Skin epidermis (tissue), 12 donors: ENCODE measurements at regions not wholly inside any gene's neighbourhood (a gene's known extent, or its start where the extent isn't known, plus 50 kb on each side); places are given as distances from the start of the nearest gene placed in this dataset.

Source experiments
- H3K27ac ChIP-seq, 21 experiments: fragments of 200-600 bp; sonication (generic) in 11 of 21; one replicate each; pipeline ENCODE4 v1.5.0; 2020; ENCODE audit warnings: mild to moderate bottlenecking in 3 of 21, inconsistent platforms in 2 of 21, moderate library complexity in 2 of 21
- H3K4me3 ChIP-seq, 7 experiments: fragments of 200-600 bp; sonication (generic) in 2 of 7; one replicate each; pipeline ENCODE4 v1.5.0; 2020; ENCODE audit warnings: inconsistent platforms in 2 of 7, mild to moderate bottlenecking in 2 of 7, moderate library complexity in 1 of 7

- no peak overlapping the region for H3K4me3 ChIP-seq
- H3K27ac ChIP-seq: no peak overlapping the region
Measured at GRCh38 chrX:8232406-8232805, 61.3 kb upstream of the VCX2 start.

GRCh38 chrX:8233091-8233490 lies 62.0 kb upstream of the VCX2 start:
- no peak overlapping the region for H3K4me3 ChIP-seq
- no peak overlapping the region for H3K27ac ChIP-seq

- no peak overlapping the region for H3K4me3 ChIP-seq
- no peak overlapping the region for H3K27ac ChIP-seq
Measured at GRCh38 chrX:8235026-8235425, 64.0 kb upstream of the VCX2 start.

- no peak overlapping the region for H3K27ac ChIP-seq
- H3K4me3 ChIP-seq: no peak overlapping the region
Measured at GRCh38 chrX:8237718-8238117, 66.7 kb upstream of the VCX2 start.

GRCh38 chrX:8242431-8243020 lies 71.5 kb upstream of the VCX2 start:
- Histone ChIP-seq H3K4me3 (no peak overlapping the region), H3K27ac (no peak overlapping the region)

- no peak overlapping the region for H3K27ac ChIP-seq
Measured at GRCh38 chrX:8244301-8244700, 73.2 kb upstream of the VCX2 start.

GRCh38 chrX:8245411-8245810 lies 74.3 kb upstream of the VCX2 start:
- Histone ChIP-seq H3K4me3 (no peak overlapping the region), H3K27ac (no peak overlapping the region)

More at GRCh38 chrX:8244301-8244700, 73.2 kb upstream of the VCX2 start:
- no peak overlapping the region for H3K4me3 ChIP-seq

GRCh38 chrX:8253096-8253495 lies 82.0 kb upstream of the VCX2 start:
- H3K27ac ChIP-seq: no peak overlapping the region
- H3K4me3 ChIP-seq: no peak overlapping the region

GRCh38 chrX:8254401-8254800 lies 83.3 kb upstream of the VCX2 start:
- H3K4me3 ChIP-seq: no peak overlapping the region
- no peak overlapping the region for H3K27ac ChIP-seq

- no peak overlapping the region for H3K27ac ChIP-seq
- no peak overlapping the region for H3K4me3 ChIP-seq
Measured at GRCh38 chrX:8272821-8273220, 101.8 kb upstream of the VCX2 start.

GRCh38 chrX:8273451-8273895 lies 102.4 kb upstream of the VCX2 start:
- Histone ChIP-seq H3K27ac (no peak overlapping the region), H3K4me3 (no peak overlapping the region)

- Histone ChIP-seq H3K4me3 (no peak overlapping the region), H3K27ac (no peak overlapping the region)
Measured at GRCh38 chrX:8274170-8274569, 103.1 kb upstream of the VCX2 start.

GRCh38 chrX:8278557-8278956 lies 107.5 kb upstream of the VCX2 start:
- Histone ChIP-seq H3K4me3 (no peak overlapping the region), H3K27ac (no peak overlapping the region)

- Histone ChIP-seq H3K4me3 (no peak overlapping the region), H3K27ac (no peak overlapping the region)
Measured at GRCh38 chrX:8279323-8279722, 108.3 kb upstream of the VCX2 start.

GRCh38 chrX:8284131-8284530 lies 113.1 kb upstream of the VCX2 start:
- no peak overlapping the region for H3K4me3 ChIP-seq

GRCh38 chrX:8288590-8288989 lies 117.5 kb upstream of the VCX2 start:
- no peak overlapping the region for H3K4me3 ChIP-seq
- no peak overlapping the region for H3K27ac ChIP-seq

More at GRCh38 chrX:8284131-8284530, 113.1 kb upstream of the VCX2 start:
- H3K27ac ChIP-seq: no peak overlapping the region

- Histone ChIP-seq H3K4me3 (no peak overlapping the region), H3K27ac (no peak overlapping the region)
Measured at GRCh38 chrX:8289523-8289922, 118.5 kb upstream of the VCX2 start.

- no peak overlapping the region for H3K4me3 ChIP-seq
Measured at GRCh38 chrX:8297766-8298165, 126.7 kb upstream of the VCX2 start.

GRCh38 chrX:8304668-8305067 lies 133.6 kb upstream of the VCX2 start:
- H3K27ac ChIP-seq: no peak overlapping the region
- no peak overlapping the region for H3K4me3 ChIP-seq

More at GRCh38 chrX:8297766-8298165, 126.7 kb upstream of the VCX2 start:
- H3K27ac ChIP-seq: no peak overlapping the region

- Histone ChIP-seq H3K4me3 (no peak overlapping the region), H3K27ac (no peak overlapping the region)
Measured at GRCh38 chrX:8305350-8305749, 134.3 kb upstream of the VCX2 start.

- Histone ChIP-seq H3K4me3 (no peak overlapping the region), H3K27ac (no peak overlapping the region)
Measured at GRCh38 chrX:8306291-8306925, 135.3 kb upstream of the VCX2 start.

- H3K4me3 ChIP-seq: no peak overlapping the region
- no peak overlapping the region for H3K27ac ChIP-seq
Measured at GRCh38 chrX:8310409-8310808, 139.3 kb upstream of the VCX2 start.
